ENCODE measurements at regions not wholly inside any gene's neighbourhood (a gene's known extent, or its start where the extent isn't known, plus 50 kb on each side); places are given as distances from the start of the nearest gene placed in this dataset.

- no peak for DNase-seq
- H3K9me3 ChIP-seq (ENCODE audit: severe bottlenecking): no peaks in the 10 kb centered on the region
- TF ChIP-seq CTCF (IDR thresholded peaks at IDR 0.05; ENCODE audit: low read depth, low read length): no peak
- no peaks in the 10 kb centered on the region for H3K27me3 ChIP-seq (ENCODE audit: insufficient read depth, low read depth, severe bottlenecking)
- H3K36me3 ChIP-seq: no peaks in the 10 kb centered on the region
- no peak overlapping the region for H3K27ac ChIP-seq
- no peak overlapping the region for H3K4me3 ChIP-seq (ENCODE audit: low read depth, low read length)
Observed at GRCh38 chr11:129249923-129250322, 57.8 kb upstream of the ARHGAP32 start.

GRCh38 chr11:129249351-129249750 lies 57.2 kb upstream of the ARHGAP32 start:
- Histone ChIP-seq H3K27me3 (ENCODE audit: insufficient read depth, low read depth, severe bottlenecking) (no peaks in the 10 kb centered on the region), H3K36me3 (no peaks in the 10 kb centered on the region), H3K9me3 (ENCODE audit: severe bottlenecking) (no peaks in the 10 kb centered on the region), H3K4me3 (ENCODE audit: low read depth, low read length) (no peak overlapping the region), H3K27ac (no peak overlapping the region)
- DNase-seq: no peak
- TF ChIP-seq CTCF (IDR thresholded peaks at IDR 0.05; ENCODE audit: low read depth, low read length): no peak

GRCh38 chr11:129248618-129249017 lies 56.5 kb upstream of the ARHGAP32 start:
- Histone ChIP-seq H3K27ac (no peak overlapping the region), H3K9me3 (ENCODE audit: severe bottlenecking) (no peaks in the 10 kb centered on the region), H3K4me3 (ENCODE audit: low read depth, low read length) (no peak overlapping the region), H3K27me3 (ENCODE audit: insufficient read depth, low read depth, severe bottlenecking) (no peaks in the 10 kb centered on the region), H3K36me3 (no peaks in the 10 kb centered on the region)
- DNase-seq: no peak
- TF ChIP-seq CTCF (IDR thresholded peaks at IDR 0.05; ENCODE audit: low read depth, low read length): no peak

- no peaks in the 10 kb centered on the region for H3K36me3 ChIP-seq
- no peaks in the 10 kb centered on the region for H3K9me3 ChIP-seq (ENCODE audit: severe bottlenecking)
- H3K27ac ChIP-seq: no peak overlapping the region
- H3K4me3 ChIP-seq (ENCODE audit: low read depth, low read length): no peak overlapping the region
- DNase-seq: no peak
- TF ChIP-seq CTCF (IDR thresholded peaks at IDR 0.05; ENCODE audit: low read depth, low read length): no peak
- H3K27me3 ChIP-seq (ENCODE audit: insufficient read depth, low read depth, severe bottlenecking): no peaks in the 10 kb centered on the region
Observed at GRCh38 chr11:129247135-129247534, 55.0 kb upstream of the ARHGAP32 start.

GRCh38 chr11:129242855-129243254 lies 50.7 kb upstream of the ARHGAP32 start:
- H3K27me3 ChIP-seq (ENCODE audit: insufficient read depth, low read depth, severe bottlenecking): no peaks in the 10 kb centered on the region
- no peak for TF ChIP-seq CTCF (IDR thresholded peaks at IDR 0.05; ENCODE audit: low read depth, low read length)
- no peak overlapping the region for H3K27ac ChIP-seq
- H3K4me3 ChIP-seq (ENCODE audit: low read depth, low read length): no peak overlapping the region
- H3K36me3 ChIP-seq: no peaks in the 10 kb centered on the region
- no peak for DNase-seq
- H3K9me3 ChIP-seq (ENCODE audit: severe bottlenecking): no peaks in the 10 kb centered on the region

Data from WERI-Rb-1 (cell line).